SU-DHL-6 (cell line): ENCODE measurements at regions not wholly inside any gene's neighbourhood (a gene's known extent, or its start where the extent isn't known, plus 50 kb on each side); places are given as distances from the start of the nearest gene placed in this dataset.
"Not testable (repeated sequence)": the region's sequence is repeated elsewhere in the genome, so short reads cannot be mapped to it uniquely, and the experiment has no call there.

Source experiments
- H2AFZ ChIP-seq: fragments of 200-600 bp; sonication (generic); 2 replicates; pipeline ENCODE4 v1.6.1; 2014; ENCODE audit warnings: low read depth, mild to moderate bottlenecking, moderate library complexity, mixed read lengths, antibody characterized with exemption, low read length; ENCODE audit not compliant: severe bottlenecking
- H3F3A ChIP-seq: fragments of 200-600 bp; shearing (Covaris generic); 2 replicates; pipeline ENCODE4 v1.6.0; 2016; ENCODE audit warnings: antibody characterized with exemption, mild to moderate bottlenecking; ENCODE audit not compliant: insufficient read depth
- H3K27ac ChIP-seq: fragments of 200-600 bp; sonication (generic); 2 replicates; pipeline ENCODE4 v1.5.1; 2016; ENCODE audit warnings: low read depth, mild to moderate bottlenecking, low read length, moderate library complexity, mixed read lengths
- H3K27me3 ChIP-seq: fragments of 200-600 bp; sonication (generic), shearing (Covaris generic); 2 replicates; pipeline ENCODE4 v1.6.0; 2014; ENCODE audit warnings: mild to moderate bottlenecking, low read length
- H3K36me3 ChIP-seq: fragments of 200-600 bp; sonication (generic); 2 replicates; pipeline ENCODE4 v1.6.1; 2014; ENCODE audit warnings: mild to moderate bottlenecking, low read length, mixed read lengths
- H3K4me2 ChIP-seq: fragments of 300-600, 200-600 bp; shearing (Covaris generic), sonication (generic); 2 replicates; pipeline ENCODE4 v1.6.0; 2014; ENCODE audit warnings: low read length, low read depth, mild to moderate bottlenecking; ENCODE audit not compliant: poor library complexity, severe bottlenecking
- H3K4me3 ChIP-seq: fragments of 200-600 bp; sonication (generic); 2 replicates; pipeline ENCODE4 v1.5.1; 2014; ENCODE audit warnings: antibody characterized with exemption, low read length, mild to moderate bottlenecking, mixed read lengths; ENCODE audit not compliant: insufficient read depth, poor library complexity, severe bottlenecking
- H3K79me2 ChIP-seq: fragments of 200-600 bp; sonication (generic); 2 replicates; pipeline ENCODE4 v1.6.1; 2014; ENCODE audit warnings: mild to moderate bottlenecking, low read length, moderate library complexity; ENCODE audit not compliant: insufficient read depth
- H3K9ac ChIP-seq: fragments of 200-600 bp; sonication (generic); 2 replicates; pipeline ENCODE4 v1.7.0; 2014; ENCODE audit warnings: mild to moderate bottlenecking, low read length
- H3K9me2 ChIP-seq: fragments of 200-600 bp; sonication (generic); replicated peaks from 2 replicates; pipeline ENCODE4 v1.6.1; 2014; ENCODE audit warnings: low read length; ENCODE audit not compliant: insufficient read depth
- H3K9me3 ChIP-seq: fragments of 200-600 bp; sonication (generic); 2 replicates; pipeline ENCODE4 v1.6.1; 2014; ENCODE audit warnings: low read length, mixed read lengths; ENCODE audit not compliant: insufficient read depth
- H4K20me1 ChIP-seq: fragments of 200-600 bp; sonication (generic); 2 replicates; pipeline ENCODE4 v1.6.1; 2014; ENCODE audit warnings: low read depth, mild to moderate bottlenecking, antibody characterized with exemption, low read length, moderate library complexity, mixed read lengths
- CTCF ChIP-seq: fragments of 200-600 bp; sonication (generic); IDR thresholded peaks from one replicate; pipeline ENCODE4 v1.5.1; 2017; ENCODE audit warnings: antibody characterized with exemption, mild to moderate bottlenecking, low read length, moderate library complexity; ENCODE audit not compliant: insufficient read depth, poor library complexity, severe bottlenecking
- EZH2phosphoT487 ChIP-seq: fragments of 200-600 bp; sonication (generic), shearing (Covaris generic); conservative IDR thresholded peaks from 2 replicates; pipeline ENCODE4 v1.6.1; 2018; ENCODE audit warnings: mild to moderate bottlenecking, antibody characterized with exemption, low read length, moderate library complexity, mixed read lengths

GRCh38 chr15:36050899-36051298 is 504.9 kb upstream of the DPH6 start:
- Histone ChIP-seq H4K20me1 (no peaks in the 10 kb centered on the region), H3K9me3 (no peaks in the 10 kb centered on the region), H3F3A (no peaks in the 10 kb centered on the region), H3K4me2 (no peak overlapping the region), H3K36me3 (no peaks in the 10 kb centered on the region), H3K9ac (no peak overlapping the region), H3K79me2 (no peaks in the 10 kb centered on the region), H3K27ac (no peak overlapping the region), H3K4me3 (no peak overlapping the region), H3K9me2 (no peaks in the 10 kb centered on the region), H3K27me3 (no peaks in the 10 kb centered on the region), H2AFZ (no peak overlapping the region)
- no peak for TF ChIP-seq CTCF
- no peak for TF ChIP-seq EZH2phosphoT487

- H3K9ac ChIP-seq, H3K4me3 ChIP-seq, H3K27ac ChIP-seq: not testable (repeated sequence)
Observed at GRCh38 chr15:36052641-36053040, 506.7 kb upstream of the DPH6 start.

GRCh38 chr15:36053746-36054145 is 507.8 kb upstream of the DPH6 start:
- Histone ChIP-seq H3K9me2 (no peaks in the 10 kb centered on the region), H3K4me2 (no peak overlapping the region), H2AFZ (no peak overlapping the region), H4K20me1 (no peaks in the 10 kb centered on the region), H3K27me3 (no peaks in the 10 kb centered on the region), H3K9ac (no peak overlapping the region), H3K9me3 (no peaks in the 10 kb centered on the region), H3K79me2 (no peaks in the 10 kb centered on the region), H3K4me3 (no peak overlapping the region), H3K27ac (no peak overlapping the region), H3F3A (no peaks in the 10 kb centered on the region), H3K36me3 (no peaks in the 10 kb centered on the region)
- TF ChIP-seq EZH2phosphoT487, result no peak
- no peak for TF ChIP-seq CTCF

More at GRCh38 chr15:36052641-36053040, 506.7 kb upstream of the DPH6 start:
- not testable (repeated sequence) for H3F3A ChIP-seq, H3K9me2 ChIP-seq, H3K9me3 ChIP-seq, H4K20me1 ChIP-seq, H3K36me3 ChIP-seq, H3K79me2 ChIP-seq, H2AFZ ChIP-seq, H3K27me3 ChIP-seq, H3K4me2 ChIP-seq

- H3F3A ChIP-seq, result no peaks in the 10 kb centered on the region
- H3K9ac ChIP-seq, result no peak overlapping the region
- H3K4me3 ChIP-seq, result no peak overlapping the region
- TF ChIP-seq CTCF (no peak), EZH2phosphoT487 (no peak)
- H3K79me2 ChIP-seq, result no peaks in the 10 kb centered on the region
- no peak overlapping the region for H3K27ac ChIP-seq
- no peaks in the 10 kb centered on the region for H4K20me1 ChIP-seq
- H3K9me2 ChIP-seq, result no peaks in the 10 kb centered on the region
- no peak overlapping the region for H3K4me2 ChIP-seq
- no peaks in the 10 kb centered on the region for H3K27me3 ChIP-seq
- no peaks in the 10 kb centered on the region for H3K9me3 ChIP-seq
- no peak overlapping the region for H2AFZ ChIP-seq
- no peaks in the 10 kb centered on the region for H3K36me3 ChIP-seq
Observed at GRCh38 chr15:36059596-36059995, 513.6 kb upstream of the DPH6 start.
